Lung (tissue), 11 donors: ENCODE measurements at regions not wholly inside any gene's neighbourhood (a gene's known extent, or its start where the extent isn't known, plus 50 kb on each side); places are given as distances from the start of the nearest gene placed in this dataset.

ENCODE experiments used
- ATAC-seq: fragments of 200-7000 bp; cut with Tn5 transposase; one replicate; pipeline ENCODE4 v1.9.1; 2020; ENCODE audit warnings: moderate number of reproducible peaks; ENCODE audit not compliant: insufficient read depth, low FRiP score
- DNase-seq, 3 donors: peaks; one replicate each; pipeline ENCODE4 v3.0.0-alpha.2; 2013 to 2017
- H3K27ac ChIP-seq, 2 donors: one replicate each; pipeline ENCODE4 v1.5.1; 2013; ENCODE audit warnings: mild to moderate bottlenecking in 2 of 2, moderate library complexity in 2 of 2, control low read depth in 1 of 2, inconsistent platforms in 1 of 2, low read depth in 1 of 2, low read length in 1 of 2
- H3K27me3 ChIP-seq, 3 donors: one replicate each; pipeline ENCODE4 v1.5.1; 2013; ENCODE audit warnings: low read length in 2 of 3; ENCODE audit not compliant: control insufficient read depth in 3 of 3, insufficient read depth in 3 of 3
- H3K36me3 ChIP-seq, 4 donors: one replicate each; pipeline ENCODE4 v1.5.1; 2013; ENCODE audit warnings: low read length in 4 of 4, mild to moderate bottlenecking in 1 of 4, moderate library complexity in 1 of 4; ENCODE audit not compliant: control insufficient read depth in 4 of 4, insufficient read depth in 4 of 4
- H3K4me1 ChIP-seq, 5 donors: one replicate each; pipeline ENCODE4 v1.5.1; 2013; ENCODE audit warnings: low read length in 5 of 5, mild to moderate bottlenecking in 2 of 5, moderate library complexity in 1 of 5; ENCODE audit not compliant: control insufficient read depth in 5 of 5, insufficient read depth in 5 of 5
- H3K4me3 ChIP-seq: one replicate; pipeline ENCODE4 v1.5.1; 2013; ENCODE audit warnings: mild to moderate bottlenecking, control low read depth, moderate library complexity
- H3K9ac ChIP-seq, 2 donors: one replicate each; pipeline ENCODE4 v1.5.1; 2013; ENCODE audit warnings: low read length in 2 of 2, control low read depth in 1 of 2; ENCODE audit not compliant: insufficient read depth in 1 of 2
- H3K9me3 ChIP-seq, 4 donors: one replicate each; pipeline ENCODE4 v1.5.1; 2013; ENCODE audit warnings: low read length in 3 of 4, mild to moderate bottlenecking in 1 of 4, moderate library complexity in 1 of 4; ENCODE audit not compliant: control insufficient read depth in 4 of 4, insufficient read depth in 3 of 4
- CTCF ChIP-seq: IDR thresholded peaks from 2 replicates; pipeline ENCODE4 v1.5.1; 2012; ENCODE audit warnings: mild to moderate bottlenecking; ENCODE audit errors: control extremely low read depth, extremely low read depth
- WGBS, 2 donors: extraction: QIAGEN DNeasy Blood & Tissue Kit; methylation state at CpG; one replicate each; pipeline ENCODE4 v1.1.7; 2013; 5-methylcytosine and 5-hydroxymethylcytosine counted together
- donor health status: control.
- donor health status: control.
- donor health status: Bipolar disorder and iron deficiency.
- donor health status: healthy.
- donor health status: DM: yes; HTN: yes; CAD: no.

DNA sequence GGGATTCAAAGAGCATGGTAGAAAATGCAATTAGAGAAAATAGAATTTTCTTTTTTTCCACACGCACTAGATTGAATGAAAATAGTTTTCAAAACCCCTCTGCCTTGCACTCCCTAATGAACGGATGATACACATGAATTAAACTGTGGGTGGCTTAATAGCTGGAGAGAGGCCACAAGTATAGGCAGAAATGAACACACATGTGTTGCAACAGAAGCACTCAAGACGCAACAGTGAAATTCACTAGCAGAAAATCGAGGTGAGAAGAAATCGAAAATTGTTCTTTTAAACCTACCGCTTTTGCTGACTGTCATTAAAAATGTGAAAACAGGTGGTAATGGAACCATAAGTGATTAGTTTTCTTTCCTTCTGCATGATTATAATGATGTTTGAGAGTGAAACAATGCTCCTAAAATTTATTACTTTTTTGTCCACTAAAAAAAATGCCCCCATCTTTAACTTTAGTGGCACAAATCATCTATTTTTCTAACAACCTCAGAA lies 59.3 kb upstream of the GPCPD1 start:
- Histone ChIP-seq H3K9ac (no peak overlapping the region), H3K27me3 (no peaks in the 10 kb centered on the region), H3K9me3 (no peaks in the 10 kb centered on the region), H3K36me3 (no peaks in the 10 kb centered on the region), H3K27ac (no peak overlapping the region), H3K4me1 (peaks cover 0 to 1% (median 0%) of the 10 kb centered on the region in 5 donors), H3K4me3 (no peak overlapping the region)
- no peak for TF ChIP-seq CTCF
- WGBS, 2 donors, result 54 to 75% methylated on average over 6 of the region's 6 CpGs
- no peak for ATAC-seq
- DNase-seq, result no peak

DNA sequence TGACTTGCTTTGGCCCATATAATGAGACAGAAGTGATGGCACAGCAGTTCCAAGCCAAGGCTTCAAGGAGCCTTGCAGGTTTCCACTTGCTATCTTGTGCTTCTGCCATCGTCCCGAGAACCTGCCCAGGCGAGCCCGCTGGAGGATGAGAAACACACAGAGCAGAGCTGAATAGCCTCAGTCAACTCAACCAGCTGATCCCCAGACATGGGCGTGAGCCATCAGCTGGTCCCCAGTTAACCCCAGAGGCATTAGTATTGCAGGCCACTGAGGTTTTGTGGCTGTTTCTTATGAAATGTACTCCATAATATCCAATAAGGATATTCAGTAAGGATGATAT lies 57.7 kb upstream of the GPCPD1 start:
- no peak for DNase-seq
- H3K36me3 ChIP-seq, result no peaks in the 10 kb centered on the region
- 89 to 95% methylated on average over 5 of the region's 5 CpGs for WGBS, 2 donors
- H3K9ac ChIP-seq, result no peak overlapping the region
- no peak overlapping the region for H3K27ac ChIP-seq
- H3K9me3 ChIP-seq, result no peaks in the 10 kb centered on the region
- H3K27me3 ChIP-seq, result no peaks in the 10 kb centered on the region
- H3K4me3 ChIP-seq, result no peak overlapping the region
- ATAC-seq, result no peak
- no peaks in the 10 kb centered on the region for H3K4me1 ChIP-seq
- TF ChIP-seq CTCF, result no peak

DNA sequence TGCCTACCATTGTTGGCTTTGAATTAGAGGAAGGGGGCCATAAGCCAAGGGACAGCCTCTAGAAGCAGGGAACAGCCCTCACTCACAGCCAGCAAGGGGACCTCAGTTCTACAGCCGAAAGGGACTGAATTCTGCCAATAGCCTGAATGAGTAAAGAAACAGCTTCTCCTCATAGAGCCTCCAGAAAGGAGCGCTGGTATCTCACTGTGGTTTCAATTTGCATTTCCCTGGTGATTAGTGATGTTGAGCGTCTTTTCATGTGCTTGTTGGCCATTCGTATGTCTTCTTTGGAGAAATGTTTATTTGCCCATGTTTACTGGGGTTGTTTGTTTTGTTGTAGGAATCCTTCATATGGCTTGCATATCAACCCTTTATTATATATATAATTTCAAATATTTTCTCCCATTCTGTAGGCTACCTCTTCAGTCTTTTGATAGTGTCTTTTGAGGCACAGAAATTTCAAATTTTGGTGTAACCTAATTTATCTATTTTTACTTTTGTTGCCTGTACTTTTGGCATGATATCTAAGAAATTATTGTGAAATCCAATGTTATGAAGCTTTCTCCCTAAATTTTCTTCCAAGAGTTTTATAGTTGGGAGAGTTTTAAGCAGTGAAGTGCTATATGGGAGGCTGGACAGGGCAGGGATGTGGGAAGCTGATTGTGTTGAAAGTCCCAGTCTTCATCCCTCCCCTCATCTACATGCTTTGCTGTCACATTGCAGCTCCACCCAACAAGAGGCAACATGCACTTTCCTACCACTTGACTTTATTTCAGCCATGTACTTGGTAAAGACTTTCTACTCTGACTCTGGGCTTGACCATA lies 57.1 kb upstream of the GPCPD1 start:
- DNase-seq (no peak), ATAC-seq (no peak)
- no peaks in the 10 kb centered on the region for H3K27me3 ChIP-seq
- H3K36me3 ChIP-seq, result no peaks in the 10 kb centered on the region
- no peaks in the 10 kb centered on the region for H3K4me1 ChIP-seq
- TF ChIP-seq CTCF, result no peak
- no peak overlapping the region for H3K9ac ChIP-seq
- 85 to 93% methylated on average over 4 of the region's 4 CpGs for WGBS, 2 donors
- H3K4me3 ChIP-seq, result no peak overlapping the region
- H3K9me3 ChIP-seq, result no peaks in the 10 kb centered on the region
- H3K27ac ChIP-seq, result no peak overlapping the region

GRCh38 chr20:5665417-5665816 lies 54.6 kb upstream of the GPCPD1 start:
- Histone ChIP-seq H3K9me3 (no peaks in the 10 kb centered on the region), H3K27ac (no peak overlapping the region), H3K27me3 (no peaks in the 10 kb centered on the region), H3K4me3 (no peak overlapping the region), H3K36me3 (no peaks in the 10 kb centered on the region), H3K9ac (no peak overlapping the region), H3K4me1 (peaks cover 0 to 3% (median 0%) of the 10 kb centered on the region in 5 donors)
- TF ChIP-seq CTCF, result no peak
- DNase-seq (no peak), ATAC-seq (no peak)
- 96 to 98% methylated on average over 2 of the region's 2 CpGs for WGBS, 2 donors
